Loucy (cell line): ENCODE measurements at regions not wholly inside any gene's neighbourhood (a gene's known extent, or its start where the extent isn't known, plus 50 kb on each side); places are given as distances from the start of the nearest gene placed in this dataset.
"Not testable (repeated sequence)": the region's sequence is repeated elsewhere in the genome, so short reads cannot be mapped to it uniquely, and the experiment has no call there.

Experiments used
- H2AFZ ChIP-seq: fragments of 200-600 bp; sonication (generic); 2 replicates; pipeline ENCODE4 v1.6.0; 2016; ENCODE audit warnings: antibody characterized with exemption, mild to moderate bottlenecking, low read length, moderate library complexity
- H3F3A ChIP-seq: fragments of 200-600 bp; 2 replicates; pipeline ENCODE4 v1.6.0; 2016; ENCODE audit warnings: antibody characterized with exemption, low read depth, mild to moderate bottlenecking
- H3K27me3 ChIP-seq: fragments of 200-600 bp; sonication (generic); 2 replicates; pipeline ENCODE4 v1.6.1; 2014; ENCODE audit warnings: low read length, mild to moderate bottlenecking; ENCODE audit not compliant: insufficient read depth, poor library complexity, severe bottlenecking
- H3K36me3 ChIP-seq: fragments of 200-600 bp; sonication (generic); 2 replicates; pipeline ENCODE4 v1.6.1; 2016; ENCODE audit warnings: low read length; ENCODE audit not compliant: insufficient read depth
- H3K4me1 ChIP-seq: fragments of 200-600 bp; sonication (generic); 2 replicates; pipeline ENCODE4 v1.5.1; 2014; ENCODE audit warnings: low read length, mild to moderate bottlenecking; ENCODE audit not compliant: insufficient read depth, poor library complexity, severe bottlenecking
- H3K4me2 ChIP-seq: fragments of 200-600 bp; sonication (generic); 2 replicates; pipeline ENCODE4 v1.6.0; 2014; ENCODE audit warnings: antibody characterized with exemption, low read length, low read depth, mild to moderate bottlenecking; ENCODE audit not compliant: poor library complexity, severe bottlenecking
- H3K4me3 ChIP-seq: fragments of 200-600 bp; sonication (generic); 2 replicates; pipeline ENCODE4 v1.5.1; 2014; ENCODE audit warnings: low read length, mild to moderate bottlenecking, mixed read lengths; ENCODE audit not compliant: poor library complexity, severe bottlenecking
- H3K79me2 ChIP-seq: fragments of 200-600 bp; sonication (generic); 2 replicates; pipeline ENCODE4 v1.6.1; 2014; ENCODE audit warnings: low read length; ENCODE audit not compliant: insufficient read depth
- H3K9ac ChIP-seq: fragments of 200-600 bp; sonication (generic); 2 replicates; pipeline ENCODE4 v1.6.0; 2014; ENCODE audit warnings: mild to moderate bottlenecking, low read depth, low read length, moderate library complexity; ENCODE audit not compliant: poor library complexity, severe bottlenecking
- H3K9me2 ChIP-seq: fragments of 200-600 bp; sonication (generic); replicated peaks from 2 replicates; pipeline ENCODE4 v1.6.1; 2016; ENCODE audit warnings: low read depth, low read length, mixed read lengths
- H3K9me3 ChIP-seq: fragments of 200-600 bp; sonication (generic); 2 replicates; pipeline ENCODE4 v1.6.1; 2014; ENCODE audit warnings: mild to moderate bottlenecking, antibody characterized with exemption, low read length, low read depth; ENCODE audit not compliant: insufficient read depth
- H4K20me1 ChIP-seq: fragments of 200-600 bp; sonication (generic); 2 replicates; pipeline ENCODE4 v1.6.0; 2014; ENCODE audit warnings: antibody characterized with exemption, low read length, mild to moderate bottlenecking; ENCODE audit not compliant: insufficient read depth, poor library complexity, severe bottlenecking
- EZH2phosphoT487 ChIP-seq: fragments of 200-600 bp; IDR thresholded peaks from 2 replicates; pipeline ENCODE4 v1.6.1; 2018; ENCODE audit warnings: antibody characterized with exemption, mild to moderate bottlenecking, moderate library complexity, borderline replicate concordance
- TF ChIP-seq, protein P1 (sequence below): fragments of 200-600 bp; sonication (generic); conservative IDR thresholded peaks from 2 replicates; pipeline ENCODE4 v1.5.1; 2014; ENCODE audit warnings: mild to moderate bottlenecking, antibody characterized with exemption, low read length

- Histone ChIP-seq H3K9me2 (no peaks in the 10 kb centered on the region), H4K20me1 (no peaks in the 10 kb centered on the region), H3F3A (no peaks in the 10 kb centered on the region), H3K4me1 (no peaks in the 10 kb centered on the region), H3K36me3 (no peaks in the 10 kb centered on the region), H3K4me3 (no peak overlapping the region), H3K9me3 (no peaks in the 10 kb centered on the region), H3K27me3 (no peaks in the 10 kb centered on the region), H2AFZ (no peak overlapping the region), H3K9ac (no peak overlapping the region), H3K79me2 (no peaks in the 10 kb centered on the region), H3K4me2 (no peak overlapping the region)
- no peak for TF ChIP-seq EZH2phosphoT487
- TF ChIP-seq, protein P1, sequence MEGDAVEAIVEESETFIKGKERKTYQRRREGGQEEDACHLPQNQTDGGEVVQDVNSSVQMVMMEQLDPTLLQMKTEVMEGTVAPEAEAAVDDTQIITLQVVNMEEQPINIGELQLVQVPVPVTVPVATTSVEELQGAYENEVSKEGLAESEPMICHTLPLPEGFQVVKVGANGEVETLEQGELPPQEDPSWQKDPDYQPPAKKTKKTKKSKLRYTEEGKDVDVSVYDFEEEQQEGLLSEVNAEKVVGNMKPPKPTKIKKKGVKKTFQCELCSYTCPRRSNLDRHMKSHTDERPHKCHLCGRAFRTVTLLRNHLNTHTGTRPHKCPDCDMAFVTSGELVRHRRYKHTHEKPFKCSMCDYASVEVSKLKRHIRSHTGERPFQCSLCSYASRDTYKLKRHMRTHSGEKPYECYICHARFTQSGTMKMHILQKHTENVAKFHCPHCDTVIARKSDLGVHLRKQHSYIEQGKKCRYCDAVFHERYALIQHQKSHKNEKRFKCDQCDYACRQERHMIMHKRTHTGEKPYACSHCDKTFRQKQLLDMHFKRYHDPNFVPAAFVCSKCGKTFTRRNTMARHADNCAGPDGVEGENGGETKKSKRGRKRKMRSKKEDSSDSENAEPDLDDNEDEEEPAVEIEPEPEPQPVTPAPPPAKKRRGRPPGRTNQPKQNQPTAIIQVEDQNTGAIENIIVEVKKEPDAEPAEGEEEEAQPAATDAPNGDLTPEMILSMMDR: no peak
These were observed 50.3 kb upstream of the ATP6AP2 start for GRCh38 chrX:40530509-40530908.

DNA sequence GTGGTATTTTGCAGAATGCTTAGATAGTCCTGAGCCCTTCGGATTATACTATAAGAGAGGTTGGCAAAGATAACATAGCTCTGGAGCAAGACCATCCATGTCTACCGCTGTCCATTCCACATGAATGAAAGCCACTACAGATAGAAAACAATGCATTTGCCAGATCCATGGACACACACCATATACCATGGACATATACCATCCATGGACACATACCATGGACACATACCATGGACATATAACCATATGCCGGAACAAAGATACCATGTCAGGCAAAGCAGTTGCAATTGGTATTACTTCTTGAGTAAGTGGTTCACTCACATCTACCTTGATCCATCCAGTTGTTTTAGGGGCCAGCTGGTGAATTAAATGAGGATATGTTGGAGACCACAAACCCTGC lies 53.2 kb upstream of the ATP6AP2 start:
- no peak overlapping the region for H3K9ac ChIP-seq
- no peaks in the 10 kb centered on the region for H3K36me3 ChIP-seq
- H3F3A ChIP-seq: no peaks in the 10 kb centered on the region
- H4K20me1 ChIP-seq: no peaks in the 10 kb centered on the region
- no peaks in the 10 kb centered on the region for H3K79me2 ChIP-seq
- no peak overlapping the region for H2AFZ ChIP-seq
- no peak overlapping the region for H3K4me2 ChIP-seq
- H3K9me3 ChIP-seq: no peaks in the 10 kb centered on the region
- H3K4me3 ChIP-seq: no peak overlapping the region
- no peaks in the 10 kb centered on the region for H3K9me2 ChIP-seq
- TF ChIP-seq, protein P1: no peak
- no peak for TF ChIP-seq EZH2phosphoT487
- no peaks in the 10 kb centered on the region for H3K4me1 ChIP-seq
- no peaks in the 10 kb centered on the region for H3K27me3 ChIP-seq

DNA sequence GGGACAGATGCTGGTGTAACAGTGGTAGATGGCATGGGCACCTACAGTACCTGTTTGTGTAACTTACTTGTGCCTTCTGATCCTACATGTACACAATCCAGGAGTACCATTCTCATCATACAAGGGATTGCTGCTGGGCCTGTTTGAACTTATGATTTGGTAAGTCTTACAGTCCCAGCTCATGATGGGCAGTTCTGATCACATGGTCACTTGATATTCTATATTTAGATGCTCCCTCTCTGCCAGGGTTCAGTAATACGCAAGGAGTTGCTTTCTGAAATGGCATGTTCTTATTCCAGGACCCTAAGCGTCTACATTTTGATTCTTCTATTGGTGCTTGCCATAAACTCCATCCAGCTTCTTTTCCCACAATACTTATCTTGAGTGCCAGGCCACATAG lies 54.4 kb upstream of the ATP6AP2 start:
- Histone ChIP-seq H3K4me2 (no peak overlapping the region), H3F3A (no peaks in the 10 kb centered on the region), H3K9me3 (no peaks in the 10 kb centered on the region), H3K36me3 (no peaks in the 10 kb centered on the region), H3K4me3 (no peak overlapping the region), H3K9ac (no peak overlapping the region), H2AFZ (no peak overlapping the region), H3K9me2 (no peaks in the 10 kb centered on the region), H3K27me3 (no peaks in the 10 kb centered on the region), H4K20me1 (no peaks in the 10 kb centered on the region), H3K79me2 (no peaks in the 10 kb centered on the region), H3K4me1 (no peaks in the 10 kb centered on the region)
- TF ChIP-seq, protein P1: no peak
- TF ChIP-seq EZH2phosphoT487: no peak

- H3K36me3 ChIP-seq, H3F3A ChIP-seq, H3K79me2 ChIP-seq, H3K9ac ChIP-seq, H3K9me2 ChIP-seq, H3K9me3 ChIP-seq, H3K4me3 ChIP-seq, H3K4me1 ChIP-seq, H2AFZ ChIP-seq, H4K20me1 ChIP-seq, H3K4me2 ChIP-seq, H3K27me3 ChIP-seq: not testable (repeated sequence)
These were observed 54.9 kb upstream of the ATP6AP2 start for GRCh38 chrX:40525901-40526300.
